ENCODE measurements at regions not wholly inside any gene's neighbourhood (a gene's known extent, or its start where the extent isn't known, plus 50 kb on each side); places are given as distances from the start of the nearest gene placed in this dataset.

- no peaks in the 10 kb centered on the region for H3K27me3 Mint-ChIP-seq
- peaks cover 2% of the 10 kb centered on the region for H3K4me1 Mint-ChIP-seq (ENCODE audit: low read depth)
- DNase-seq: no peak
- H3K36me3 Mint-ChIP-seq (ENCODE audit: low read depth): peaks cover 52% of the 10 kb centered on the region
- no peaks in the 10 kb centered on the region for H3K9me3 Mint-ChIP-seq
- no peak overlapping the region for H3K27ac Mint-ChIP-seq
- no peak overlapping the region for H3K4me3 Mint-ChIP-seq
Observed at GRCh38 chr4:123092586-123092985, 170.2 kb upstream of the NUDT6 start.

DNA sequence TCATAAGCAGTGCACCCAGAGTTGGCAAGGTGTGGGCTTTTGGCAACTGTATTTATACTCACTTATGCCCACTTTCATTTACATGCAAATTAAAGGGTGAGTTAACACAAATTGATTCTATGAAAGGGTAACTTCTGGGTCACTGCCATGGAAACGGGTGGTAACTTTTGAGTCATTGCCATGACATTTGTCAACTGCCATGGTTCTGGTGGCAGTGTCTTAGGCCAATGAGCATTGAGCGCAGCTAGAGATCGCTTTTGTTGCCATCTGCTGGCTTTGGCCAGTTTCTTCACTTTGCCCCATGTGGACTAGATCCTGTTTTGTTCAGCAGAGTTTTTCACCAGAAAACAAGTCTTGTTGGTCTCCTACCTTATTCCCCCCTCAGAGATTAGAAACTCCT is 170.8 kb upstream of the NUDT6 start:
- no peak for DNase-seq
- Mint-ChIP-seq H3K4me1 (ENCODE audit: low read depth) (peaks cover 2% of the 10 kb centered on the region), H3K4me3 (no peak overlapping the region)

GRCh38 chr4:123096038-123096437 is 173.6 kb upstream of the NUDT6 start:
- no peak for DNase-seq
- H3K4me1 Mint-ChIP-seq (ENCODE audit: low read depth): peaks cover 2% of the 10 kb centered on the region
- no peak overlapping the region for H3K27ac Mint-ChIP-seq
- H3K27me3 Mint-ChIP-seq: no peaks in the 10 kb centered on the region
- H3K4me3 Mint-ChIP-seq: no peak overlapping the region
- no peaks in the 10 kb centered on the region for H3K9me3 Mint-ChIP-seq
- peaks cover 39% of the 10 kb centered on the region for H3K36me3 Mint-ChIP-seq (ENCODE audit: low read depth)

More for the DNA sequence above, 170.8 kb upstream of the NUDT6 start:
- Mint-ChIP-seq H3K9me3 (no peaks in the 10 kb centered on the region), H3K27ac (no peak overlapping the region), H3K27me3 (no peaks in the 10 kb centered on the region), H3K36me3 (ENCODE audit: low read depth) (peaks cover 47% of the 10 kb centered on the region)

- Mint-ChIP-seq H3K27me3 (no peaks in the 10 kb centered on the region), H3K36me3 (ENCODE audit: low read depth) (peaks cover 23% of the 10 kb centered on the region), H3K4me3 (no peak overlapping the region), H3K4me1 (ENCODE audit: low read depth) (no peaks in the 10 kb centered on the region), H3K9me3 (no peaks in the 10 kb centered on the region), H3K27ac (no peak overlapping the region)
- no peak for DNase-seq
Observed at GRCh38 chr4:123102897-123103471, 180.6 kb upstream of the NUDT6 start.

DNA sequence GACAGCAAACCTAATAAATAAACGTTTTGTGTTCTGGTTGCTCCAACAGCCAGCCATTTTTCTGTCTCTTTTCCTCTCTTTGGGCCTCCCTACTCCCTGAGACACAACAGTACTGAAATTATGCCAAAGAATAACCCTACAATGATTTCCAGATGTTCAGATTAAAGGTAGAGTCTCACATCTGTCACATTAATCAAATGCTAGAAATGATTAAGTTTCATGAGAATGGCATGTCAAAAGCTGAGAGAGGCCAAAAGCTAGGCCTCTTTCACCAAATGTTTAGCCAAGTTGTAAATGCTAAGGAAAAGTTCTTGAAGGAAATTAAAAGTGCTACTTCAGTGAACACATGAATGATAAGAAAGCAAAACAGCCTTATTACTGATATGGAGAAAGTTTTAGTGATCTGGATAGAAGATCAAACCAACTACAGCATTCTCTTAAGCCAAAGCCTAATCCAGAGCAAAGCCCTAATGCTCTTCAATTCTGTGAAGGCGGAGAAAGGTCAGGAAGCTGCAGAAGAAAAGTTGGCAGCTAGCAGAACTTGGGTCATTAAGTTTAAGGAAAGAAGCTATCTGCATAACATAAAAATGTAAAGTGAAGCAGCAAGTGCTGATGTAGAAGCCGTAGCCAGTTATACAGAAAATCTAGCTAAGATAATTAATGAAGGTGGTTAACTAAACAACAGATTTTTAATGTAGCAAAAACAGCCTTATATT is 182.1 kb upstream of the NUDT6 start:
- no peak for DNase-seq
- peaks cover 19% of the 10 kb centered on the region for H3K36me3 Mint-ChIP-seq (ENCODE audit: low read depth)
- H3K27ac Mint-ChIP-seq: no peak overlapping the region
- H3K4me1 Mint-ChIP-seq (ENCODE audit: low read depth): no peaks in the 10 kb centered on the region
- no peaks in the 10 kb centered on the region for H3K27me3 Mint-ChIP-seq
- H3K4me3 Mint-ChIP-seq: no peak overlapping the region
- H3K9me3 Mint-ChIP-seq: no peaks in the 10 kb centered on the region

DNA sequence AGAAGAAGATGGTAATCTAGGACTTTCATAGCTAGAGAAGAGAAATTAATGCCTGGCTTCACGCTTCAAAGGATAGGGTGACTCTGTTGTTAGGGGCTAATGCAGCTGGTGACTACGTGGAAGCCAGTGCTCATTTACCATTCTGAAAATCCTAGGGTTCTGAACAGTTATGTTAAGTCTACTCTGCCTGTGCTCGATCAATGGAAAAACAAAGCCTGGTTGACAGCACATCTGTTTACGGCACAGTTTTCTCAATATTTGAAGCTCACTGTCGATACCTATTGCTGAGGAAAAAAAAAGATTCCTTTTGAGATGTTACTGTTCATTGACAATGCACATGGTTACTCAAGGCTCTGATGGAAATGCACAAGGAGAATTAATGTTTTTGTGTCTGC is 182.6 kb upstream of the NUDT6 start:
- peaks cover 19% of the 10 kb centered on the region for H3K36me3 Mint-ChIP-seq (ENCODE audit: low read depth)

DNA sequence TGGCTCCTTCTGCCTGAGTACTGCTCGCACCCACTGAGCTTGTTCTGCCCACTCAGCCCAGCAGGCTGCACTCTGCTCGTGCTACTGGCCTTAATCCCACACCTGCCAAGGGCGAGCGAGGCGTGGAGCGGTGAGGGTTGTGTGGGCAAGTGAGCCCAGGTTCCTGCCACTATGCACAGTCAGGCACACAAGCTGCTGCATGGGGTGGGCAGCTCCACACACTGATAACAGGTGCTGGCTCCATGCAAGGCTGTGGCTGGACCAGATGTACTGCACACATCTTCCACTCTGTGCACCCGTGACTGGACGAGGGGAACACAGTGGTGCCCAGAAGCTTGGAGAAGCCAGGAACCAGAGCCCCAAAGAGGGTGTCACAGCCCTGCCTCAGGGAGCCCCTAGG is 184.3 kb upstream of the NUDT6 start:
- Mint-ChIP-seq H3K4me1 (ENCODE audit: low read depth) (no peaks in the 10 kb centered on the region), H3K36me3 (ENCODE audit: low read depth) (peaks cover 19% of the 10 kb centered on the region), H3K4me3 (no peak overlapping the region), H3K9me3 (no peaks in the 10 kb centered on the region), H3K27ac (no peak overlapping the region), H3K27me3 (no peaks in the 10 kb centered on the region)
- DNase-seq: no peak

More for the DNA sequence above, 182.6 kb upstream of the NUDT6 start:
- Mint-ChIP-seq H3K9me3 (no peaks in the 10 kb centered on the region), H3K4me1 (ENCODE audit: low read depth) (no peaks in the 10 kb centered on the region), H3K4me3 (no peak overlapping the region), H3K27ac (no peak overlapping the region), H3K27me3 (no peaks in the 10 kb centered on the region)
- DNase-seq: no peak

DNA sequence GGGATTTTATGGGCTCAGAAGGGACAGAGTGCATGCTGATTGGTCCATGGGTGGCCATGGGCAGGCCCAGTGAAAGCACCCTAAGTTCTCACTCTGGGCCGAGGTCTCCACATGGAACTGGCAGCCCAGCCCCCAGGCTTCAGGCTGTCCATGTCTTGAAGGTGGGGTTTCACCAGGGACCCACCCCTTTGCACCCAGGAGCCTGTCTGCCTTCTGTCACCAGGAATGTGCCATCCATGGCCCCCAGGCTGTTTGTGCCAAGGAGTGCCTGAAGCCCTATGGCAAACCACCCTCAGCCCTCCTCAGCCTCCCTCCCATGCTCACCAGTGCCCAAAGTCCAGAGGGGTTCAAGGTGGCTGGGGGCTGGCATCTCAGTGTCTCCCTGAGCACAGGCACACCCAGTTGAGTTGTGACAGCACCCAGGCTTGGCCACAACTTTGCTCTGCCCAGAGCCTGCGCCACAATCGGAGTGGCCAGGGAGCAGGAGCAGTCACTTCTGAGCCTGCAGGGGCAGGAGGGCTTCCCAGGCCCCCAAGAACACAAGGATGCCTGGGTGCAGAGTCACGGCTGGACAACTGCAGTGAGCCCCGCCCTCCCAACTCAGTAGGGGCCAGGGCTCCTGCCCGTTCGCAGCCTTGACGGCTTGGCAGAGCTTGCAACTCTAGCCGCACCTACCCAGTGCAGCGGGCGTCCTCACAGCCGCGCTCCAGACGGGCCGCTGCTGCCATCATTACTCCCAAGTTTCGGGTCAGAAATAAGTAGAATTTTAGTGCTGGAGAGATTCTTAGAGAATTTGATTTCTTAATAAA is 185.3 kb upstream of the NUDT6 start:
- Mint-ChIP-seq H3K4me3 (no peak overlapping the region), H3K27ac (no peak overlapping the region), H3K9me3 (no peaks in the 10 kb centered on the region), H3K27me3 (no peaks in the 10 kb centered on the region), H3K36me3 (ENCODE audit: low read depth) (peaks cover 22% of the 10 kb centered on the region), H3K4me1 (ENCODE audit: low read depth) (no peaks in the 10 kb centered on the region)
- no peak for DNase-seq

DNA sequence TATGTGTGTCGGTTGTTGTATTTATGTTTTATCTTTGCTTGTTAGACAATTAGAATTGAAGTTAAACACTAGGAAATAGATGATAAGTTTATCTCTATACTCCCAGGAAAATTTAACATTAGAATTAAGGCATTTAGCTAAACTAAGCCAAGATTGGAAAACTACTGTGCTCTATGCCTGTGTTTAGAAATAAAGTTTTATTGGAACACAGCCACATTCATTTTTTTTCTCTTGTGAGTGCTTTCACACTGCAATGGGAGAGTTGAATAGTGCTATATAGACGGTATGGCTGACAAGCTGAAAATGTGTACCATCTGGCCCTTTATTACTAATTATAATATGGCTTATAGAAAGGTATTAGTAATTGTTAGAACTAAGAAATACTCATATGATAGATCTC is 186.7 kb upstream of the NUDT6 start:
- H3K4me3 Mint-ChIP-seq: no peak overlapping the region
- no peaks in the 10 kb centered on the region for H3K4me1 Mint-ChIP-seq (ENCODE audit: low read depth)
- no peak for DNase-seq
- no peak overlapping the region for H3K27ac Mint-ChIP-seq
- H3K36me3 Mint-ChIP-seq (ENCODE audit: low read depth): peaks cover 32% of the 10 kb centered on the region
- no peaks in the 10 kb centered on the region for H3K27me3 Mint-ChIP-seq
- H3K9me3 Mint-ChIP-seq: peaks cover 2% of the 10 kb centered on the region

DNA sequence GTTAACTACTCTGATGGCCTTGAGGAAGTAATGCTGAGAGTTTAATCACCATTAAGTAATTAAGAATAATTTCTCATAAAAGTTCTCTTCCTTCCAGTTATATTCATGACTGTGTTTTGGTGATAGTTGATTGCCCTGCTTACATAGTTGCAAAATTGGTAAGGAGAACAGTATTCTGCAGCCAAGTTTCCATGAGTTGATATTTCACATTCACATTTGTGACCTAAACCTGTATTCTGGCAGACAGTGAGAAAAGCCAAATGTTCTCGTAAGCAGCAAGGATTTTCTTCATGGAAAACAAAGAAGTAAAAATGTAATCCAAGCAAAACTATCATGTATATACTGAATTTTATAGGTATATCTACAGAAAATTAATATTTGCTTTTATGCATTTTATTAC is 187.8 kb upstream of the NUDT6 start:
- H3K36me3 Mint-ChIP-seq (ENCODE audit: low read depth): peaks cover 33% of the 10 kb centered on the region
- H3K9me3 Mint-ChIP-seq: peaks cover 2% of the 10 kb centered on the region
- DNase-seq: no peak
- no peaks in the 10 kb centered on the region for H3K4me1 Mint-ChIP-seq (ENCODE audit: low read depth)
- H3K27ac Mint-ChIP-seq: no peak overlapping the region
- no peaks in the 10 kb centered on the region for H3K27me3 Mint-ChIP-seq
- H3K4me3 Mint-ChIP-seq: no peak overlapping the region

- H3K4me1 Mint-ChIP-seq (ENCODE audit: low read depth): no peaks in the 10 kb centered on the region
- no peaks in the 10 kb centered on the region for H3K27me3 Mint-ChIP-seq
- peaks cover 2% of the 10 kb centered on the region for H3K9me3 Mint-ChIP-seq
- H3K36me3 Mint-ChIP-seq (ENCODE audit: low read depth): peaks cover 31% of the 10 kb centered on the region
- no peak overlapping the region for H3K27ac Mint-ChIP-seq
- no peak overlapping the region for H3K4me3 Mint-ChIP-seq
- no peak for DNase-seq
Observed at GRCh38 chr4:123110685-123111084, 188.3 kb upstream of the NUDT6 start.

DNA sequence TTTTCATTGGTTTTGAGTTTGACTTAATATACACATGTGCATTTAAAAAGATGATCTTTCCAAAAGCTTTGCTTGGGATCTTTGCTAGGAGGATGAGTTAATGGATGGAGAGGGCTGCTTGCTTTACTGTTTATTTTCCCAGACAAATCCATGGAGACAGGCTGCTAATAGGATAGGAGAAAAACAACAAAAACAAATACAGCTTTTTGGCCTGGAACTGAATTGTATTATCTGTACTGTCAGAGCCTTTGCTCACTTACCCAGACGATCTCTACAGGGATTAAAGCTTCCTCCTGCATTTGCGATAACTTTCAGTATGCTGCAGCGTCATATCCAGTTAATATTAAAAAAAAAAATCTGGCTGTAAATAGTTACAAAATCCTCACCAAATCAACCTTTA is 190.8 kb upstream of the NUDT6 start:
- no peaks in the 10 kb centered on the region for H3K4me1 Mint-ChIP-seq (ENCODE audit: low read depth)
- H3K27ac Mint-ChIP-seq: no peak overlapping the region
- no peak overlapping the region for H3K4me3 Mint-ChIP-seq
- peaks cover 23% of the 10 kb centered on the region for H3K36me3 Mint-ChIP-seq (ENCODE audit: low read depth)
- no peaks in the 10 kb centered on the region for H3K27me3 Mint-ChIP-seq
- no peak for DNase-seq
- H3K9me3 Mint-ChIP-seq: peaks cover 2% of the 10 kb centered on the region

DNA sequence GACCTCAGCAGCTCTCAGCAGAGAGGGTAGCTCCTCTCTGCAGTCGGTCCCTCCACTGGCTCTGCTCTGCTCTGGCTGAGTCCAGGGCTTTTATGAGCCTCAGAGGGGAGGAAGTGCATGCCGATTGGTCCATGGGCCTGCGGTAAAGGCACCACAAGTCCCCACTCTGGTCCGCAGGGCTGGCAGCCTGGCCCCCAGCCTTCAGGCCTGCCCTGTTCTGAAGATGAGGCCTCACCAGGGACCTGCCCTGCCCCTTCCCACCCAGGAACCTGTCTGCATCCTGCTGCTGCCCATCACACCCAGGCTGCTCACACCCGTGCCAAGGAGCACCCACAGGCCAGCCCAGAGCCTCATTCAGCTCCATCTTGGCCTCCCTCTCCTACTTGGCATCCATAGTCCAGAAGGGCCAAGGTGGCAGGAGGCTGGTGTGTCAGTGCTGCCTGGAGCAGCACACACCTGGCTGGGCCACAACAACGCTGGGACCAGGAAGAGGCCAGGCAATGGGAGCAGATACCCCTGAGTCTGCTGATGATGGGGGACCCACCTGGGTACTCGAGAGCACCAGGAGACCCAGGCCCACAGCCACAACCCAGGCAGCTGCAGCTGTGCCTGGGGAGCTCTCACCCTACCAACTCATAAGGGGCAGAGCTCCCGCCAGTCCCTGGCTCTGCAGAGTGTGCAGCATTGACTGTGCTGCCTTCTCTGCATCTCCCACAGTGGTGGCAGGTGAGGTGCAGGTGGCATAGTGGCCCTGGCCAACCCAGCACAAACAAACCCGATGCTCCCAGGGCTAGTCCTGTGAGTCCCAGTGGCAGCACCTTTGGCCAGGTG is 191.9 kb upstream of the NUDT6 start:
- peaks cover 25% of the 10 kb centered on the region for H3K36me3 Mint-ChIP-seq (ENCODE audit: low read depth)
- no peak overlapping the region for H3K27ac Mint-ChIP-seq
- H3K9me3 Mint-ChIP-seq: peaks cover 2% of the 10 kb centered on the region
- H3K4me1 Mint-ChIP-seq (ENCODE audit: low read depth): no peaks in the 10 kb centered on the region
- H3K4me3 Mint-ChIP-seq: no peak overlapping the region
- DNase-seq: no peak
- no peaks in the 10 kb centered on the region for H3K27me3 Mint-ChIP-seq

DNA sequence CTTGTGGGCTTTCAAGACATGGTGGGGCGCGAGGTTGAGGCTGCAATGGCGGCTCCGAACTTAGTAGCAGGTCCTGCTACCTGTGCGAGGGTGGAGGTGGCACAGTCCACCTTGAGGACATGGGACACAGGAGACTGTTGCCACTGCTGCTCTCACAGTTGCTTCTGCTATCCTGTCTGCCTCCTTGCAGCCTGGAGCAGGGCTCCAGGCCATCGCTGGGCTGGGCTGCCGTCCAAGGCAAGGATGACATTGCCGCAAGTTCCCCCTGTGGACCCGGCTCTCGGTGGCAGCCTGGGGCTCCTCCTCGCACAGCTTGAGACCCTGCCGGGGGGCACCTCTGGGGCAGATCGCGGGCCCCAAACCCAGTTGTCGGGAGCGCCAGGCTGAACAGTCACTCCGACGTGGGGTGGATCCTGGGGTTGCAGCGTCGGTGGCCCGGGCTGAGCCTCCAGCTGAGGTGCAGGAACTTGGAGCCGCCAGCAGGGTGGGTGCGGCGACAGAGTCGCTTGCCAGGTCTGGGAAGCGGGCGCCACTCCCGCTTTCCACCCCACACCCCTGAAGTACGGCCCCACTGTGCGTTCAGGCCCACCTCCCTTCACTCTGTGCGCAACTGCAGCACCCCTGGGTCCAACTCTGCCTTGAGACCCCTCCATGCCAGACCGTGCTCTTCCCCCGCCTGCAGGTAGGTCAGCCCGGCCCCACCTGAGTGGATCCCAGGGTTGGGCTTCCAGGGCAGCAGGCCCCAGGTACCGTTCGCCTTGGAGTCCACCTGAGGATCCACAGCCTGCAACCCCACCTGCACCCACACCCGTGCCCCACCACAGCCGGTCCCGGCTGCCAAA is 192.7 kb upstream of the NUDT6 start:
- H3K9me3 Mint-ChIP-seq: peaks cover 2% of the 10 kb centered on the region
- H3K36me3 Mint-ChIP-seq (ENCODE audit: low read depth): peaks cover 30% of the 10 kb centered on the region
- H3K27me3 Mint-ChIP-seq: no peaks in the 10 kb centered on the region
- H3K27ac Mint-ChIP-seq: no peak overlapping the region
- no peak for DNase-seq
- no peaks in the 10 kb centered on the region for H3K4me1 Mint-ChIP-seq (ENCODE audit: low read depth)
- H3K4me3 Mint-ChIP-seq: no peak overlapping the region
